ENCODE measurements at regions not wholly inside any gene's neighbourhood (a gene's known extent, or its start where the extent isn't known, plus 50 kb on each side); places are given as distances from the start of the nearest gene placed in this dataset.

GRCh38 chr20:22127587-22127986, 422.1 kb downstream of the PAX1 start:
- DNase-seq (ENCODE audit: low read depth): no peak
- TF ChIP-seq CTCF (IDR thresholded peaks at IDR 0.05; ENCODE audit: control insufficient read depth, insufficient read depth, low read depth, low read length, missing control alignments): no peak
- H3K4me3 ChIP-seq (ENCODE audit: control insufficient read depth, low read depth, low read length): no peak overlapping the region

- no peak overlapping the region for H3K4me3 ChIP-seq (ENCODE audit: control insufficient read depth, low read depth, low read length)
- peak; percentile 18 for DNase-seq (ENCODE audit: low read depth)
- TF ChIP-seq CTCF (IDR thresholded peaks at IDR 0.05; ENCODE audit: control insufficient read depth, insufficient read depth, low read depth, low read length, missing control alignments): peak; percentile 51
Observed at GRCh38 chr20:22106308-22106938, 401.0 kb downstream of the PAX1 start.

GRCh38 chr20:22101606-22102005, 396.1 kb downstream of the PAX1 start:
- no peak overlapping the region for H3K4me3 ChIP-seq (ENCODE audit: control insufficient read depth, low read depth, low read length)
- no peak for DNase-seq (ENCODE audit: low read depth)
- no peak for TF ChIP-seq CTCF (IDR thresholded peaks at IDR 0.05; ENCODE audit: control insufficient read depth, insufficient read depth, low read depth, low read length, missing control alignments)

GRCh38 chr20:22100686-22101085, 395.2 kb downstream of the PAX1 start:
- no peak for DNase-seq (ENCODE audit: low read depth)
- TF ChIP-seq CTCF (IDR thresholded peaks at IDR 0.05; ENCODE audit: control insufficient read depth, insufficient read depth, low read depth, low read length, missing control alignments): no peak
- H3K4me3 ChIP-seq (ENCODE audit: control insufficient read depth, low read depth, low read length): no peak overlapping the region

- TF ChIP-seq CTCF (IDR thresholded peaks at IDR 0.05; ENCODE audit: control insufficient read depth, insufficient read depth, low read depth, low read length, missing control alignments): no peak
- DNase-seq (ENCODE audit: low read depth): no peak
- H3K4me3 ChIP-seq (ENCODE audit: control insufficient read depth, low read depth, low read length): no peak overlapping the region
Observed at GRCh38 chr20:22099348-22099747, 393.9 kb downstream of the PAX1 start.

GRCh38 chr20:22098511-22098910, 393.0 kb downstream of the PAX1 start:
- no peak overlapping the region for H3K4me3 ChIP-seq (ENCODE audit: control insufficient read depth, low read depth, low read length)
- no peak for DNase-seq (ENCODE audit: low read depth)
- no peak for TF ChIP-seq CTCF (IDR thresholded peaks at IDR 0.05; ENCODE audit: control insufficient read depth, insufficient read depth, low read depth, low read length, missing control alignments)

- H3K4me3 ChIP-seq (ENCODE audit: control insufficient read depth, low read depth, low read length): no peak overlapping the region
- no peak for DNase-seq (ENCODE audit: low read depth)
- TF ChIP-seq CTCF (IDR thresholded peaks at IDR 0.05; ENCODE audit: control insufficient read depth, insufficient read depth, low read depth, low read length, missing control alignments): no peak
Observed at GRCh38 chr20:22093122-22093521, 387.7 kb downstream of the PAX1 start.
